Type B pancreatic cell (in vitro differentiated cells): ENCODE measurements at regions not wholly inside any gene's neighbourhood (a gene's known extent, or its start where the extent isn't known, plus 50 kb on each side); places are given as distances from the start of the nearest gene placed in this dataset.

ENCODE experiments used
- DNase-seq: peaks from one replicate; pipeline ENCODE4 v3.0.0; 2021; ENCODE audit warnings: mixed read lengths; ENCODE audit not compliant: unreplicated experiment; ENCODE audit errors: extremely low spot score
- H3K27ac Mint-ChIP-seq: 2 replicates; pipeline ENCODE4 v1.8.0; 2021; ENCODE audit warnings: mild to moderate bottlenecking, mixed read lengths
- H3K27me3 Mint-ChIP-seq: 2 replicates; pipeline ENCODE4 v1.8.0; 2021; ENCODE audit warnings: mixed read lengths
- H3K36me3 Mint-ChIP-seq: 2 replicates; pipeline ENCODE4 v1.8.0; 2021; ENCODE audit warnings: mixed read lengths
- H3K4me1 Mint-ChIP-seq: one replicate; pipeline ENCODE4 v1.8.0; 2021; ENCODE audit warnings: mixed read lengths; ENCODE audit not compliant: unreplicated experiment
- H3K4me3 Mint-ChIP-seq: 2 replicates; pipeline ENCODE4 v1.8.0; 2021; ENCODE audit warnings: mild to moderate bottlenecking, mixed read lengths
- H3K9me3 Mint-ChIP-seq: 2 replicates; pipeline ENCODE4 v1.8.0; 2021; ENCODE audit warnings: mixed read lengths
- CTCF ChIP-seq: fragments of 200-600 bp; sonication (generic); conservative IDR thresholded peaks from 2 replicates; pipeline ENCODE4 v1.5.0; 2021; ENCODE audit warnings: antibody characterized with exemption, mild to moderate bottlenecking

GRCh38 chr2:51472300-51472699, 440.4 kb upstream of the NRXN1 start:
- no peaks in the 10 kb centered on the region for H3K9me3 Mint-ChIP-seq
- DNase-seq, result no peak
- no peak for TF ChIP-seq CTCF
- H3K4me3 Mint-ChIP-seq, result no peak overlapping the region
- H3K27me3 Mint-ChIP-seq, result peaks cover 6% of the 10 kb centered on the region
- H3K27ac Mint-ChIP-seq, result no peak overlapping the region
- no peaks in the 10 kb centered on the region for H3K4me1 Mint-ChIP-seq
- H3K36me3 Mint-ChIP-seq, result no peaks in the 10 kb centered on the region

- no peak for DNase-seq
- no peak overlapping the region for H3K27ac Mint-ChIP-seq
- peaks cover 6% of the 10 kb centered on the region for H3K27me3 Mint-ChIP-seq
- H3K9me3 Mint-ChIP-seq, result no peaks in the 10 kb centered on the region
- no peak for TF ChIP-seq CTCF
- H3K36me3 Mint-ChIP-seq, result no peaks in the 10 kb centered on the region
- H3K4me1 Mint-ChIP-seq, result no peaks in the 10 kb centered on the region
- no peak overlapping the region for H3K4me3 Mint-ChIP-seq
Observed at GRCh38 chr2:51469102-51469501, 437.2 kb upstream of the NRXN1 start.

GRCh38 chr2:51465326-51465725, 433.4 kb upstream of the NRXN1 start:
- H3K27ac Mint-ChIP-seq, result no peak overlapping the region
- no peak overlapping the region for H3K4me3 Mint-ChIP-seq
- TF ChIP-seq CTCF, result no peak
- H3K36me3 Mint-ChIP-seq, result no peaks in the 10 kb centered on the region
- no peaks in the 10 kb centered on the region for H3K4me1 Mint-ChIP-seq
- peaks cover 3% of the 10 kb centered on the region for H3K27me3 Mint-ChIP-seq
- H3K9me3 Mint-ChIP-seq, result no peaks in the 10 kb centered on the region
- no peak for DNase-seq

- no peak for DNase-seq
- H3K27ac Mint-ChIP-seq, result no peak overlapping the region
- no peaks in the 10 kb centered on the region for H3K27me3 Mint-ChIP-seq
- H3K4me1 Mint-ChIP-seq, result no peaks in the 10 kb centered on the region
- no peak for TF ChIP-seq CTCF
- H3K9me3 Mint-ChIP-seq, result peaks cover 6% of the 10 kb centered on the region
- H3K36me3 Mint-ChIP-seq, result no peaks in the 10 kb centered on the region
- H3K4me3 Mint-ChIP-seq, result no peak overlapping the region
Observed at GRCh38 chr2:51454177-51454576, 422.2 kb upstream of the NRXN1 start.

- TF ChIP-seq CTCF, result no peak
- Mint-ChIP-seq H3K4me1 (no peaks in the 10 kb centered on the region), H3K27me3 (no peaks in the 10 kb centered on the region), H3K4me3 (no peak overlapping the region), H3K9me3 (peaks cover 6% of the 10 kb centered on the region), H3K36me3 (no peaks in the 10 kb centered on the region), H3K27ac (no peak overlapping the region)
- no peak for DNase-seq
Observed at GRCh38 chr2:51448911-51449310, 417.0 kb upstream of the NRXN1 start.

GRCh38 chr2:51441786-51442185, 409.9 kb upstream of the NRXN1 start:
- no peaks in the 10 kb centered on the region for H3K27me3 Mint-ChIP-seq
- H3K9me3 Mint-ChIP-seq, result no peaks in the 10 kb centered on the region
- H3K4me3 Mint-ChIP-seq, result no peak overlapping the region
- H3K4me1 Mint-ChIP-seq, result no peaks in the 10 kb centered on the region
- no peak overlapping the region for H3K27ac Mint-ChIP-seq
- H3K36me3 Mint-ChIP-seq, result no peaks in the 10 kb centered on the region
- DNase-seq, result no peak
- no peak for TF ChIP-seq CTCF
